HG02571 (cell line): ENCODE measurements at regions not wholly inside any gene's neighbourhood (a gene's known extent, or its start where the extent isn't known, plus 50 kb on each side); places are given as distances from the start of the nearest gene placed in this dataset.
"Not testable (repeated sequence)": the region's sequence is repeated elsewhere in the genome, so short reads cannot be mapped to it uniquely, and the experiment has no call there.

Experiments used
- ATAC-seq: cut with Tn5 transposase; IDR thresholded peaks from one replicate; pipeline ENCODE4 v1.9.1; 2021; ENCODE audit warnings: mild to moderate bottlenecking, moderate library complexity; ENCODE audit not compliant: unreplicated experiment

- no peak for ATAC-seq
These were observed 611.9 kb upstream of the MAP3K7 start for GRCh38 chr6:91198588-91199255.

GRCh38 chr6:91196729-91197128 lies 609.9 kb upstream of the MAP3K7 start:
- ATAC-seq, result no peak

GRCh38 chr6:91193446-91193845 lies 606.6 kb upstream of the MAP3K7 start:
- ATAC-seq, result no peak

GRCh38 chr6:91190041-91190440 lies 603.2 kb upstream of the MAP3K7 start:
- ATAC-seq, result not testable (repeated sequence)

GRCh38 chr6:91185072-91185471 lies 598.2 kb upstream of the MAP3K7 start:
- no peak for ATAC-seq

GRCh38 chr6:91181416-91181815 lies 594.5 kb upstream of the MAP3K7 start:
- ATAC-seq, result no peak

- no peak for ATAC-seq
These were observed 586.8 kb upstream of the MAP3K7 start for GRCh38 chr6:91173651-91174050.

GRCh38 chr6:91173186-91173585 lies 586.3 kb upstream of the MAP3K7 start:
- no peak for ATAC-seq

GRCh38 chr6:91171754-91172462 lies 585.0 kb upstream of the MAP3K7 start:
- ATAC-seq, result no peak

- no peak for ATAC-seq
These were observed 581.0 kb upstream of the MAP3K7 start for GRCh38 chr6:91167846-91168245.

GRCh38 chr6:91166271-91167046 lies 579.6 kb upstream of the MAP3K7 start:
- ATAC-seq, result no peak

- no peak for ATAC-seq
These were observed 577.2 kb upstream of the MAP3K7 start for GRCh38 chr6:91164105-91164504.

GRCh38 chr6:91161246-91161645 lies 574.4 kb upstream of the MAP3K7 start:
- no peak for ATAC-seq

GRCh38 chr6:91155129-91155785 lies 568.4 kb upstream of the MAP3K7 start:
- no peak for ATAC-seq

- no peak for ATAC-seq
These were observed 566.0 kb upstream of the MAP3K7 start for GRCh38 chr6:91152824-91153223.

GRCh38 chr6:91149956-91150705 lies 563.3 kb upstream of the MAP3K7 start:
- no peak for ATAC-seq

- no peak for ATAC-seq
These were observed 562.5 kb upstream of the MAP3K7 start for GRCh38 chr6:91149246-91149955.

GRCh38 chr6:91144126-91144525 lies 557.3 kb upstream of the MAP3K7 start:
- no peak for ATAC-seq

- ATAC-seq, result no peak
These were observed 555.3 kb upstream of the MAP3K7 start for GRCh38 chr6:91142154-91142553.

- no peak for ATAC-seq
These were observed 554.5 kb upstream of the MAP3K7 start for GRCh38 chr6:91141346-91141745.
